ENCODE measurements at regions not wholly inside any gene's neighbourhood (a gene's known extent, or its start where the extent isn't known, plus 50 kb on each side); places are given as distances from the start of the nearest gene placed in this dataset.

DNA sequence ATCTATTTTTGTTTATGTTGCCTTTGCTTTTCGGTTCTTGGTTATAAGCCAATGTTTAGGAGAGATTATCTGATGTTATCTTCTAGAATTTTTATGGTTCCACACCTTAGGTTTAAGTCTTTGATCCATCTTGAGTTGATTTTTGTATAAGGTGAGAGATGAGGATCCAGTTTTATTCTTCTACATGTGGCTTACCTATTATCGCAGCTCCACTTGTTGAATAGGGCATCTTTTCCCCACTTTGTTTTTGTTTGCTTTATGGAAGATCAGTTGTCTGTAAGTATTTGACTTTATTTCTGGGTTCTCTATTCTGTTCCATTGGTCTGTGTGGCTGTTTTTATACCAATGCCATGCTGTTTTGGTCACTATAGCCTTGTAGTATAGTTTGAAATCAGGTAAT is 927.0 kb downstream of the UQCRFS1 start:
- DNase-seq (ENCODE audit: low read depth, low spot score) (no peak), FAIRE-seq (no peak), ATAC-seq (no peak)
- no peaks in the 10 kb centered on the region for H3K9me3 ChIP-seq (replicated peaks; ENCODE audit: control insufficient read depth, insufficient read depth, low read length)
- no peaks in the 10 kb centered on the region for H3K27me3 ChIP-seq (replicated peaks in 1 of 2; ENCODE audit: control insufficient read depth in 2 of 2, insufficient read depth in 2 of 2, low read length in 1 of 2)
- no peak overlapping the region for H3K27ac ChIP-seq (ENCODE audit: control insufficient read depth, insufficient read depth)
- H3K4me3 ChIP-seq: no peak overlapping the region
- 2% methylated on average over 2 of the region's 2 CpGs for WGBS (ENCODE audit: insufficient coverage, insufficient replicate concordance, low lambda C conversion rate, missing lambda C conversion rate)
- RAD21 ChIA-PET (ENCODE audit: unreplicated experiment): no interaction called here
- in situ Hi-C loops (cut with MboI): no loop called here
- no peak overlapping the region for H3K9ac ChIP-seq (ENCODE audit: control insufficient read depth, insufficient read depth, low read length)
- POLR2A ChIA-PET: no interaction called here
- TF ChIP-seq ZNF384 (IDR thresholded peaks at IDR 0.05; ENCODE audit: borderline replicate concordance, low read depth, low read length) (no peak), MYB (IDR thresholded peaks at IDR 0.05; ENCODE audit: borderline replicate concordance, low read depth, low read length) (no peak), EED (IDR thresholded peaks at IDR 0.05; ENCODE audit: low read depth) (no peak), STAT1 (conservative IDR thresholded peaks at IDR 0.05) (no peak), YY1 (IDR thresholded peaks at IDR 0.05; ENCODE audit: low read depth, low read length) (no peak), POLR2AphosphoS2 (IDR thresholded peaks at IDR 0.05; ENCODE audit: low read depth, low read length) (no peak), ESRRA (IDR thresholded peaks at IDR 0.05; ENCODE audit: low read length) (no peak)
- BruUV-seq (replicated peaks): no TSS peak
- no peaks in the 10 kb centered on the region for H3K4me1 ChIP-seq (ENCODE audit: control insufficient read depth, insufficient read depth, low read length)
- CTCF ChIA-PET: no interaction called here
- no peaks in the 10 kb centered on the region for H3K36me3 ChIP-seq (ENCODE audit: control insufficient read depth in 2 of 2, insufficient read depth in 2 of 2, low read length in 1 of 2)
- intact Hi-C loops (cut with micrococcal nuclease; ENCODE audit: unreplicated experiment): no loop called here
- SMC1A ChIA-PET (ENCODE audit: uncharacterized antibody, unreplicated experiment): no interaction called here
- no peaks in the 10 kb centered on the region for H4K20me1 ChIP-seq (ENCODE audit: control insufficient read depth, insufficient read depth)
- H2AFZ ChIP-seq (ENCODE audit: control insufficient read depth, low read depth, low read length): no peak overlapping the region
- no peaks in the 10 kb centered on the region for H3K79me2 ChIP-seq (ENCODE audit: control insufficient read depth, insufficient read depth, low read length)
- no peak overlapping the region for H3K4me2 ChIP-seq (ENCODE audit: control insufficient read depth, insufficient read depth)

DNA sequence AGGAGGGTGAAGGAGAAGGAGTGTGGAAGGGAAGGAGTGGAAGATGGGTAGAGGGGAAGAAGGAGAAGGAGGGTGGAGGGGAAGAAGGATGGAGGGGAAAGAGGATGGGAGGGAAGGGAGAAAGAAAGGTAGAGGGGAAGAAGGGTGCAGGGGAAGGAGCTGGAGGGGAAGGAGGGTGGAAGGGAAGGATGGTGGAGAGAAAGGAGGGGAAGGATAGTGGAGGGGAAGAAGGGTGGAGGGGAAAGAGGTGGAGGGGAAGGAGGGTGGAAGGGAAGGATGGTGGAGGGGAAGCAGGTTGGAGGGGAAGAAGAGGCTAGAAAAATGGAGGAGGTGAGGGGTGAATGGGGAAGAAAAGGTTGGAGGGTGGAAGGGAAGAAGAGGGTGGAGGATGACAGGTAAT is 927.9 kb downstream of the UQCRFS1 start:
- Histone ChIP-seq H4K20me1 (ENCODE audit: control insufficient read depth, insufficient read depth) (no peaks in the 10 kb centered on the region), H3K9ac (ENCODE audit: control insufficient read depth, insufficient read depth, low read length) (no peak overlapping the region), H2AFZ (ENCODE audit: control insufficient read depth, low read depth, low read length) (no peak overlapping the region), H3K27me3 (replicated peaks in 1 of 2; ENCODE audit: control insufficient read depth in 2 of 2, insufficient read depth in 2 of 2, low read length in 1 of 2) (no peaks in the 10 kb centered on the region), H3K79me2 (ENCODE audit: control insufficient read depth, insufficient read depth, low read length) (no peaks in the 10 kb centered on the region), H3K36me3 (ENCODE audit: control insufficient read depth in 2 of 2, insufficient read depth in 2 of 2, low read length in 1 of 2) (no peaks in the 10 kb centered on the region), H3K9me3 (replicated peaks; ENCODE audit: control insufficient read depth, insufficient read depth, low read length) (no peaks in the 10 kb centered on the region), H3K4me3 (no peak overlapping the region), H3K4me2 (ENCODE audit: control insufficient read depth, insufficient read depth) (no peak overlapping the region), H3K4me1 (ENCODE audit: control insufficient read depth, insufficient read depth, low read length) (no peaks in the 10 kb centered on the region), H3K27ac (ENCODE audit: control insufficient read depth, insufficient read depth) (no peak overlapping the region)
- no peak for ATAC-seq
- intact Hi-C loops (cut with micrococcal nuclease; ENCODE audit: unreplicated experiment) (no loop called here), in situ Hi-C loops (cut with MboI) (no loop called here)
- FAIRE-seq: no peak
- ChIA-PET CTCF (interaction anchor here (0.6 kb wide), 1 partner anchor 1325 kb away, joined by 6 read pairs; no protein-coding TSS in a partner anchor), RAD21 (ENCODE audit: unreplicated experiment) (no interaction called here), POLR2A (no interaction called here), SMC1A (ENCODE audit: uncharacterized antibody, unreplicated experiment) (no interaction called here)
- DNase-seq (ENCODE audit: low read depth, low spot score): no peak
- BruUV-seq (replicated peaks): no TSS peak
- TF ChIP-seq CUX1 (IDR thresholded peaks at IDR 0.05; ENCODE audit: insufficient replicate concordance, low read depth, low read length) (no peak), KDM1A (IDR thresholded peaks at IDR 0.05; ENCODE audit: borderline replicate concordance) (no peak), NR2C1 (IDR thresholded peaks at IDR 0.05) (no peak), ASH2L (IDR thresholded peaks at IDR 0.05; ENCODE audit: borderline replicate concordance, low read depth) (no peak), TARDBP (IDR thresholded peaks at IDR 0.05; ENCODE audit: borderline replicate concordance) (no peak), SPI1 (IDR thresholded peaks at IDR 0.05; ENCODE audit: borderline replicate concordance, insufficient read depth, low read depth, low read length) (no peak), SREBF2 (IDR thresholded peaks at IDR 0.05; ENCODE audit: low read length) (no peak), CHD4 (IDR thresholded peaks at IDR 0.05) (no peak), HCFC1 (IDR thresholded peaks at IDR 0.05; ENCODE audit: low read length) (no peak)
